ENCODE measurements at regions not wholly inside any gene's neighbourhood (a gene's known extent, or its start where the extent isn't known, plus 50 kb on each side); places are given as distances from the start of the nearest gene placed in this dataset.
A peak's percentile ranks its signal among the peaks of the same experiment; 100 is the strongest.
"Not testable (repeated sequence)": the region's sequence is repeated elsewhere in the genome, so short reads cannot be mapped to it uniquely, and the experiment has no call there.

DNA sequence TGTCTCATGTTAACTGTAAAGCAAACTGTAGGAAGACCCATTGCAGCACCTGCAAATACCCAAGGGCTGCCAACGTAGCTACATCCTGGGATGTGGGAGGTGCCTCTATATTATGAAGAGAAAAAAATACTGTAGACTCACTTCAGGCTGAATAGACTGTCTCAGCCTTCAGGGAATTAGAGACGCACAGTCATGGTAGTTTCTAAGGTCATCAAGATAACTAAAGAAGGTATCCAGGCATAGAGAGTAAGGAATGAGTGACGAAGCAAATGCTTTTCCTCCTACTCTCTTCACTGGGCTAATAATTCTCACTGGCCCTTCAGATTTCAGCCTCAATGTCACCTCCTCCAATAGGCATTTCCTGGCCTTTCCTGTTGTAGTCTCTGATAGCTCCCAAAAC is 121.6 kb upstream of the ECI2 start:
- intact Hi-C loops (cut with DNase I) = no loop called here
- no peak for ATAC-seq (ENCODE audit: poor library complexity)
- DNase-seq = no peak

DNA sequence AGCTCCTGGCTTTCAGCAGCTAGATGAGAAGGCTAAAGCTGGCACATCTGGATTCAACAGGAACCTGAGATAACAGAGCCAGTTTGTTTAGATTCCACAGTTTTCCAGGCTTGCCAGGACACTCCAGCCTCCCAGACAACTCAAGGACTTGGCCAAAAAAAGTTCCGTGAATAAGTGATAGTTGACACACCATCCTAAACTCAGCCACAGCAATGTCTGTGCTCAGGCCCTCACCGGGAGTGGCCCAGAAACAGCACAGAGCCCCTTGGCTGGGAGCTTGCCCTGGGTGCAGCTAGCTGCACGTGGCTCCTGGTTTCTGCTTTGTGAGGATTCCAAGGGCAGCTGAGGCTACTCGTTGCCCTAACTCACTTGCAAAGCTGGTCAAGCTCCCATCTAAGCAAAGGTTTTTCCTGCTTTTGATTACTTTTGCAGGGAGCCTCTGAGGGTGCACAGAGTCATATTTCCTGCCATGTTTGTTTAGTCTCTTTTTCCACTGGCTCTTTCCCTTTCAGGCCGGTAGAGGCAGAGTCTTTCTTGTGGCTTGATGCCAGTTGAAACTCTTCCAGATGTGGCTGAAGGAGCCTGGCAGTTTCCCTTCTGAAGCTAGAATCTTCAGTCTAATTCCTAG is 118.3 kb upstream of the ECI2 start:
- DNase-seq (no peak), ATAC-seq (ENCODE audit: poor library complexity) (peak; percentile 68)
- intact Hi-C loops (cut with DNase I) = no loop called here

DNA sequence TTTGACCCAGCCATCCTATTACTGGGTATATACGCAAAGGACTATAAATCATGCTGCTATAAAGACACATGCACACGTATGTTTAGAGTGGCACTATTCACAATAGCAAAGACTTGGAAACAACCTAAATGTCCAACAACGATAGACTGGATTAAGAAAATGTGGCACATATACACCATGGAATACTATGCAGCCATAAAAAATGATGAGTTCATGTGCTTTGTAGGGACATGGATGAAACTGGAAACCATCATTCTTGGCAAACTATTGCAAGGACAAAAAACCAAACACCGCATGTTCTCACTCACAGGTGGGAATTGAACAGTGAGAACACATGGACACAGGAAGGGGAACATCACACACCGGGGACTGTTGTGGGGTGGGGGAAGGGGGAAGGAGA is 117.1 kb upstream of the ECI2 start:
- DNase-seq; intact Hi-C loops (cut with DNase I); ATAC-seq (ENCODE audit: poor library complexity): not testable (repeated sequence)

GRCh38 chr6:4250645-4251044 is 115.3 kb upstream of the ECI2 start:
- intact Hi-C loops (cut with DNase I) = no loop called here
- DNase-seq (no peak), ATAC-seq (ENCODE audit: poor library complexity) (no peak)

GRCh38 chr6:4243832-4244231 is 108.5 kb upstream of the ECI2 start:
- ATAC-seq (ENCODE audit: poor library complexity); intact Hi-C loops (cut with DNase I); DNase-seq: not testable (repeated sequence)

- DNase-seq = no peak
- ATAC-seq (ENCODE audit: poor library complexity) = no peak
- intact Hi-C loops (cut with DNase I) = no loop called here
These were observed 107.9 kb upstream of the ECI2 start for GRCh38 chr6:4243237-4243636.

- no peak for DNase-seq
- no peak for ATAC-seq (ENCODE audit: poor library complexity)
- intact Hi-C loops (cut with DNase I) = no loop called here
These were observed 107.2 kb upstream of the ECI2 start for GRCh38 chr6:4242601-4243000.

DNA sequence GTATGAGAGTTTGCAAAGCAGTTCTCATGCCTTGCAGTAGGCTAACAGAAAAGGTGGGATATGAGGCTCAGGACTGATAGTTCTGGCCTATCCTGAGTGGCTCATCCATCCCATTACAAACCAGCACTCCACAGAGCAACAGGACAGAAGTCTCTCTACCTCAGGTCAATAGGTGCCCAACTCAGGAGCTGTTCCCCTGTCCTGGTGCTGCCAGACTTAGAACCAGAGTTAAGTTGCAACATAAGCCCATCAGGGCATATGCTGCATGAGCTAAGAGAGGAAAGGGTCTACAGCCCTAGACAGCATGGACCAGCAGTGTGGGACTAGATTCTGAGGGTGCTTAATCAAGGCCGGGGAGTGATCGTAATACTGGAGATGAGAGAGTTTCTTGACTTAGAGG is 104.8 kb upstream of the ECI2 start:
- no peak for ATAC-seq (ENCODE audit: poor library complexity)
- no peak for DNase-seq
- intact Hi-C loops (cut with DNase I) = no loop called here

DNA sequence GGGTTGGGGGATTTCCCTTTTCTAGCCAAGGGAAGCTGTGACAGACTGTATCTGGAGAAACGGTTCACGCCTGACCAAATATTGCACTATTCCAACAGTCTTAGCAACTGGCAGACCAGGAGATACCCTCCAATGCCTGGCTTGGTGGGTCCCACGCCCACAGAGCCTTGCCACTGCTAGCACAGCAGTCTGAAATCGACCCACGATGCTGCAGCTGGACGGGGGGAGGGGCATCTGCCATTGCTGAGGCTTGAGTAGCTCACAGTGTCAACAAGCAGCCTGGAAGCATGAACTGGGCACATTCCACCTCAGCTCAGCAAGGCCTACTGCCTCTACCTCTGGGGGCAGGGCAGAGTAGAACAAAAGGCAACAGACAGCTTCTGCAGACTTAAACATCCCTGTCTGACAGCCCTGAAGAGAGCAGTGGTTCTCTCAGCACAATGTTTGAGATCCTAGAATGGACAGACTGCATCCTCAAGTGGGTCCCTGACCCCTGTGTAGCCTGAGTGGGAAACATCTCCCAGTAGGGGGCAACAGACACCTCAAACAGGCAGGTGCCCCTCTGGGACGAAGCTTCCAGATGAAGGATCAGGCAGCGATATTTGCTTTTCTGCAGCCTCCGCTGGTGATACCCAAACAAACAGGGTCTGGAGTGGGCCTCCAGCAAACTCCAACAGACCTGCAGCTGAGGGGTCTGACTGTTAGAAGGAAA is 89.9 kb upstream of the ECI2 start:
- intact Hi-C loops (cut with DNase I) = no loop called here
- DNase-seq (no peak), ATAC-seq (ENCODE audit: poor library complexity) (no peak)

DNA sequence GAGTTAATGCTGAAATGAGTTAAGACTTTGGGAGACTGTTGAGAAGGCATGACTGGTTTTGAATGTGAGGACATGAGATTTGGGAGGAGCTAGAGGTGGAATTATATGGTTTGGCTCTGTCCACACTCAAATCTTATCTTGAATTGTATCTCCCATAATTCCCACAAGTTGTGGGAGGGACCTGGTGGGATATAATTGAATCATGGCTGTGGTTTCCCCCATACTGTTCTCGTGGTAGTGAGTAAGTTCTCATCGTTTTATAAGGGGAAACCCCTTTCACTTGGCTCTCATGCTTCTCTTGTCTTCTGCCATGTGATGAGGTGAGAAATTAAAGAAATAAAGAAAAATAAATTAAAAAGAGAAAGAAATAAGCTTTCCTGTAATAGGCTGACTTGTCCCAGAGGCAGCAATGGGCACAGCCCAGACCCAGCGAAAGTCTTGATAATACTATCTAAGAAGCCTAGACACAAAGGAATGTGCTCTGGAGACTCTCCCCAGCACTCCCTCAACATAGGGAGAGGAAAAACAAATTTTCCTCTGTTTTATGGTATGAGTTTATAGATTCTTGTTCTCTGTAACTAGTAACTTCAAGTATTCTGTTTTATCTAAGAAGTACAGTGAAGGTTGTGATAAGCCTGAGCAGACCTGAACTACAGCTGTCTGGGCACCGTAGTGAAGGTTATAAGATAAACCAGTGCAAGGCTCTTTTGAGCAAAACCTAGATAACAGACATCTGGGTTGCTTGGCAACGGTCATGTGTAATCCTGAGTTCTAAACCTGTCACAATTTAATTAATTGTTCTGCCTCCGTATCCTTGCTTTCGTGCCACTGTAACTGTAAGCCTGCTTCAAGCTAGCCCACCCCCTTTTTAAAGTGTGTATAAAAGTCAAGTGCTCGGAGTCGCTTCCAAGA is 88.9 kb upstream of the ECI2 start:
- intact Hi-C loops (cut with DNase I) = no loop called here
- no peak for ATAC-seq (ENCODE audit: poor library complexity)
- no peak for DNase-seq

GRCh38 chr6:4220558-4220957 is 85.2 kb upstream of the ECI2 start:
- intact Hi-C loops (cut with DNase I) = no loop called here
- ATAC-seq (ENCODE audit: poor library complexity) = peak; percentile 34
- DNase-seq = no peak

- intact Hi-C loops (cut with DNase I); DNase-seq; ATAC-seq (ENCODE audit: poor library complexity): not testable (repeated sequence)
These were observed 83.4 kb upstream of the ECI2 start for GRCh38 chr6:4218619-4219317.

- peak; percentile 88 for ATAC-seq (ENCODE audit: poor library complexity)
These were observed 77.2 kb upstream of the ECI2 start for GRCh38 chr6:4212588-4212987.

GRCh38 chr6:4210629-4211419 is 75.4 kb upstream of the ECI2 start:
- ATAC-seq (ENCODE audit: poor library complexity) = peak; percentile 71
- intact Hi-C loops (cut with DNase I) = loop anchor here (5.0 kb wide), 1 partner anchor 159 kb away; no protein-coding TSS in a partner anchor
- DNase-seq = peak; percentile 79

More at GRCh38 chr6:4212588-4212987, 77.2 kb upstream of the ECI2 start:
- intact Hi-C loops (cut with DNase I) = loop anchor here (5.0 kb wide), 1 partner anchor 160 kb away; no protein-coding TSS in a partner anchor
- no peak for DNase-seq

DNA sequence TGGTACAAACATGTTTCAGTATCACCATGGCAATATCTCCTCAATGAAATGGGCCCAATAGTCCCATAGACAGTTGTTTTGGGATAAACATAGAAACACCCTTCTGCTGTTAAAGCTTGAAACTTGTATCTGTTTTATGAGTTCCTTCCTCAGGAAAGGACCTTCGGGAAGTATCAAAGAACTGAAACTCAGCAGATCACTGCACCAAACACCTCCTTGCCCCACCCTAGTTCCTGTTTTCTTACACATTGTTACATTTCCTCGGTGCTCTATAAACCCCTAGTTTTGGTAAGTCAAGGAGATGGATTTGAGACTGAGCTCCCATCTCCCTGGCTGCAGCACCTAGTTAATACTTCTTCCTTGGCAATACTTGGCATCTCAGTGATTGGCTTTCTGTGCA is 73.8 kb upstream of the ECI2 start:
- DNase-seq = no peak
- intact Hi-C loops (cut with DNase I) = no loop called here
- no peak for ATAC-seq (ENCODE audit: poor library complexity)

- intact Hi-C loops (cut with DNase I) = no loop called here
- no peak for ATAC-seq (ENCODE audit: poor library complexity)
- no peak for DNase-seq
These were observed 72.8 kb upstream of the ECI2 start for GRCh38 chr6:4208158-4208557.

DNA sequence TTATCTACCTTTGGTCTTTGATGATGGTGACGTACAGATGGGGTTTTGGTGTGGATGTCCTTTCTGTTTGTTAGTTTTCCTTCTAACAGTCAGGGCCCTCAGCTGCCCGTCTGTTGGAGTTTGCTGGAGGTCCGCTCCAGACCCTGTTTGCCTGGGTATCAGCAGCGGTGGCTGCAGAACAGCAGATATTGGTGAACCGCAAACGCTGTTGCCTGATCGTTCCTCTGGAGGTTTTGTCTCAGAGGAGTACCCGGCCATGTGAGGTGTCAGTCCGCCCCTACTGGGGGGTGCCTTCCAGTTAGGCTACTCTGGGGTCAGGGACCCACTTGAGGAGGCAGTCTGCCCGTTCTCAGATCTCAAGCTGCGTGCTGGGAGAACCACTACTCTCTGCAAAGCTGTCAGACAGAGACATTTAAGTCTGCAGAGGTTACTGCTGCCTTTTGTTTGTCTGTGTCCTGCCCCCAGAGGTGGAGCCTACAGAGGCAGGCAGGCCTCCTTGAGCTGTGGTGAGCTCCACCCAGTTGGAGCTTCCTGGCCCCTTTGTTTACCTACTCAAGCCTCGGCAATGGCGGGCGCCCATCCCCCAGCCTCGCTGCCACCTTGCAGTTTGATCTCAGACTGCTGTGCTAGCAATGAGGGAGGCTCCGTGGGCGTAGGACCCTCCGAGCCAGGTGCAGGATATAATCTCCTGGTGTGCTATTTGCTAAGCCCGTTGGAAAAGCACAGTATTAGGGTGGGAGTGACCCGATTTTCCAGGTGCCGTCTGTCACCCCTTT is 68.5 kb upstream of the ECI2 start:
- intact Hi-C loops (cut with DNase I); DNase-seq; ATAC-seq (ENCODE audit: poor library complexity): not testable (repeated sequence)
